ENCODE measurements at regions not wholly inside any gene's neighbourhood (a gene's known extent, or its start where the extent isn't known, plus 50 kb on each side); places are given as distances from the start of the nearest gene placed in this dataset.

DNA sequence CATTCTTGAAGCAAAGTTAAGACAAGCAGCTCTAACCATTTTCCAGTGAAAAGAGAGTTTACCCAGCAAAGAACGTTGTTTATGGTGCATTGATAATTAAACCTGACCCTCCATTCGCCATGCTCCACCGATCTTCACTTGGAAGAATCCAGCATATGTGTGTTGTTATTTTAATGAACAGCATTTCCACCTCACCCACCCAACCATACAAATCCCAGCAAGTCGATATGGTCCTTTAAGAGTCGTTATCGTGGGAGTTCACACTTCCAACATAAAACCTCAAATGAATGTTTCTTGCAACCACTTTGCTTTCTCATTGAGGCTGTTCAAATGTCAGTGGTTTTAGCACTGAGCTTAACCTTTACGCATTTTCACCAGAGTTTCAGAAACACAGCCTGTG lies 147.4 kb upstream of the LDB2 start (continued):
- TF ChIP-seq POLR2AphosphoS5 (IDR thresholded peaks at IDR 0.05; ENCODE audit: low read depth) (no peak), ZNF331 (CRISPR knock-in tag; IDR thresholded peaks at IDR 0.05; ENCODE audit: low read depth) (no peak), CREB1 (CRISPR knock-in tag; IDR thresholded peaks at IDR 0.05; ENCODE audit: low read depth) (no peak), STAT1 (IDR thresholded peaks at IDR 0.05; ENCODE audit: unreplicated experiment) (no peak), EZH2phosphoT487 (IDR thresholded peaks at IDR 0.05; ENCODE audit: unreplicated experiment) (no peak), EZH2 (IDR thresholded peaks at IDR 0.05; ENCODE audit: low read depth, unreplicated experiment) (no peak), ZNF114 (CRISPR knock-in tag; IDR thresholded peaks at IDR 0.05) (no peak)
- TF ChIP-seq, protein P1, sequence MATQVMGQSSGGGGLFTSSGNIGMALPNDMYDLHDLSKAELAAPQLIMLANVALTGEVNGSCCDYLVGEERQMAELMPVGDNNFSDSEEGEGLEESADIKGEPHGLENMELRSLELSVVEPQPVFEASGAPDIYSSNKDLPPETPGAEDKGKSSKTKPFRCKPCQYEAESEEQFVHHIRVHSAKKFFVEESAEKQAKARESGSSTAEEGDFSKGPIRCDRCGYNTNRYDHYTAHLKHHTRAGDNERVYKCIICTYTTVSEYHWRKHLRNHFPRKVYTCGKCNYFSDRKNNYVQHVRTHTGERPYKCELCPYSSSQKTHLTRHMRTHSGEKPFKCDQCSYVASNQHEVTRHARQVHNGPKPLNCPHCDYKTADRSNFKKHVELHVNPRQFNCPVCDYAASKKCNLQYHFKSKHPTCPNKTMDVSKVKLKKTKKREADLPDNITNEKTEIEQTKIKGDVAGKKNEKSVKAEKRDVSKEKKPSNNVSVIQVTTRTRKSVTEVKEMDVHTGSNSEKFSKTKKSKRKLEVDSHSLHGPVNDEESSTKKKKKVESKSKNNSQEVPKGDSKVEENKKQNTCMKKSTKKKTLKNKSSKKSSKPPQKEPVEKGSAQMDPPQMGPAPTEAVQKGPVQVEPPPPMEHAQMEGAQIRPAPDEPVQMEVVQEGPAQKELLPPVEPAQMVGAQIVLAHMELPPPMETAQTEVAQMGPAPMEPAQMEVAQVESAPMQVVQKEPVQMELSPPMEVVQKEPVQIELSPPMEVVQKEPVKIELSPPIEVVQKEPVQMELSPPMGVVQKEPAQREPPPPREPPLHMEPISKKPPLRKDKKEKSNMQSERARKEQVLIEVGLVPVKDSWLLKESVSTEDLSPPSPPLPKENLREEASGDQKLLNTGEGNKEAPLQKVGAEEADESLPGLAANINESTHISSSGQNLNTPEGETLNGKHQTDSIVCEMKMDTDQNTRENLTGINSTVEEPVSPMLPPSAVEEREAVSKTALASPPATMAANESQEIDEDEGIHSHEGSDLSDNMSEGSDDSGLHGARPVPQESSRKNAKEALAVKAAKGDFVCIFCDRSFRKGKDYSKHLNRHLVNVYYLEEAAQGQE (IDR thresholded peaks at IDR 0.05; ENCODE audit: unreplicated experiment) = no peak
- TF ChIP-seq, protein P2, sequence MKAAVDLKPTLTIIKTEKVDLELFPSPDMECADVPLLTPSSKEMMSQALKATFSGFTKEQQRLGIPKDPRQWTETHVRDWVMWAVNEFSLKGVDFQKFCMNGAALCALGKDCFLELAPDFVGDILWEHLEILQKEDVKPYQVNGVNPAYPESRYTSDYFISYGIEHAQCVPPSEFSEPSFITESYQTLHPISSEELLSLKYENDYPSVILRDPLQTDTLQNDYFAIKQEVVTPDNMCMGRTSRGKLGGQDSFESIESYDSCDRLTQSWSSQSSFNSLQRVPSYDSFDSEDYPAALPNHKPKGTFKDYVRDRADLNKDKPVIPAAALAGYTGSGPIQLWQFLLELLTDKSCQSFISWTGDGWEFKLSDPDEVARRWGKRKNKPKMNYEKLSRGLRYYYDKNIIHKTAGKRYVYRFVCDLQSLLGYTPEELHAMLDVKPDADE (IDR thresholded peaks at IDR 0.05) = no peak
- TF ChIP-seq, protein P3, sequence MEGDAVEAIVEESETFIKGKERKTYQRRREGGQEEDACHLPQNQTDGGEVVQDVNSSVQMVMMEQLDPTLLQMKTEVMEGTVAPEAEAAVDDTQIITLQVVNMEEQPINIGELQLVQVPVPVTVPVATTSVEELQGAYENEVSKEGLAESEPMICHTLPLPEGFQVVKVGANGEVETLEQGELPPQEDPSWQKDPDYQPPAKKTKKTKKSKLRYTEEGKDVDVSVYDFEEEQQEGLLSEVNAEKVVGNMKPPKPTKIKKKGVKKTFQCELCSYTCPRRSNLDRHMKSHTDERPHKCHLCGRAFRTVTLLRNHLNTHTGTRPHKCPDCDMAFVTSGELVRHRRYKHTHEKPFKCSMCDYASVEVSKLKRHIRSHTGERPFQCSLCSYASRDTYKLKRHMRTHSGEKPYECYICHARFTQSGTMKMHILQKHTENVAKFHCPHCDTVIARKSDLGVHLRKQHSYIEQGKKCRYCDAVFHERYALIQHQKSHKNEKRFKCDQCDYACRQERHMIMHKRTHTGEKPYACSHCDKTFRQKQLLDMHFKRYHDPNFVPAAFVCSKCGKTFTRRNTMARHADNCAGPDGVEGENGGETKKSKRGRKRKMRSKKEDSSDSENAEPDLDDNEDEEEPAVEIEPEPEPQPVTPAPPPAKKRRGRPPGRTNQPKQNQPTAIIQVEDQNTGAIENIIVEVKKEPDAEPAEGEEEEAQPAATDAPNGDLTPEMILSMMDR (conservative IDR thresholded peaks at IDR 0.05; ENCODE audit: low read depth in 2 of 2) = no peak

DNA sequence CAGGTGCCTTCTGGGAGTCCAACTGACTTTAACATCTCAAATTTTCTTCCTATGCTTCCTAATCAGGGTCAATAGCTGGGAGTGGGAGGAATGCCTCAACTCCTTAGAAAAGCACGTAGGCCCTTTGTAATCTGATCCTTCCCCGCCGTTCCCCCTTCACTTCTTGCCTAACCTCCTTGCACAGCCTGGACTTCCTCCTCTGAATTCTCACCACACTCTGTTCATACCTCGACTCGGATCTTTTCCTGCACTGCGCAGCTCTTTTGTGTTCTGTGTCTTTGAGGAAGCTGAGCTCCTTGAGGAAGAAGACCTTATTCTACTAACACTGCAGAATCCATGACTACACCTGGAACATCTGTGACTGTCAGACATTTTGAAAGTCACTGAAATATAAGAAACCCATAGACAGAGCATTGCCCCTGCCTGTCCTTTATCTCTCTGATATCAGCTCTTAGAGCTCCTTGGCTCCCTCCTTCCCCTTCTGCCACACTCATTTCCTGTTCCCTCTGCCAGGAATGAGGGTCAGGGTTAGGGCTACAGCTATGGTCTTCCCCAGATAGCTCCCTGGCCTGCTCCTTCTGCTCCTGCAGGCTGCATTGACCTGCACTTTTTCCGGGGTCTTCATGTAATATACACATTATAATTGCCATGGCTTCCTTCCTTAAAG lies 140.2 kb upstream of the LDB2 start:
- Histone ChIP-seq H4K20me1 (replicated peaks; ENCODE audit: insufficient read depth) (no peaks in the 10 kb centered on the region), H3K27me3 (ENCODE audit: insufficient read depth) (no peaks in the 10 kb centered on the region), H3K36me3 (ENCODE audit: insufficient read depth) (no peaks in the 10 kb centered on the region), H3K4me2 (no peak overlapping the region), H3K4me3 (no peak overlapping the region), H3K27ac (ENCODE audit: low read depth) (no peak overlapping the region), H3K9me2 (ENCODE audit: insufficient read depth) (no peaks in the 10 kb centered on the region), H3K4me1 (ENCODE audit: insufficient read depth) (peaks cover 18% of the 10 kb centered on the region), H3F3A (replicated peaks; ENCODE audit: low read depth) (no peaks in the 10 kb centered on the region), H2AFZ (peak overlapping the region; percentile 91), H3K79me2 (replicated peaks; ENCODE audit: insufficient read depth) (no peaks in the 10 kb centered on the region)
- H3K27me3 Mint-ChIP-seq (ENCODE audit: insufficient read depth, low read depth, poor library complexity) = peaks cover 2% of the 10 kb centered on the region
- ATAC-seq (peak; percentile 68), DNase-seq (ENCODE audit: low spot score) (peak; percentile 28)
- no peaks in the 10 kb centered on the region; the same call in 2 of the 3 replicates for H3K36me3 Mint-ChIP-seq (ENCODE audit: low read depth)
- peaks cover 24% of the 10 kb centered on the region for H3K4me1 Mint-ChIP-seq
- H3K9me3 Mint-ChIP-seq = no peaks in the 10 kb centered on the region
- no peak overlapping the region for H3K4me3 Mint-ChIP-seq
- H3K27ac Mint-ChIP-seq = no peak overlapping the region
- TF ChIP-seq, protein P4, sequence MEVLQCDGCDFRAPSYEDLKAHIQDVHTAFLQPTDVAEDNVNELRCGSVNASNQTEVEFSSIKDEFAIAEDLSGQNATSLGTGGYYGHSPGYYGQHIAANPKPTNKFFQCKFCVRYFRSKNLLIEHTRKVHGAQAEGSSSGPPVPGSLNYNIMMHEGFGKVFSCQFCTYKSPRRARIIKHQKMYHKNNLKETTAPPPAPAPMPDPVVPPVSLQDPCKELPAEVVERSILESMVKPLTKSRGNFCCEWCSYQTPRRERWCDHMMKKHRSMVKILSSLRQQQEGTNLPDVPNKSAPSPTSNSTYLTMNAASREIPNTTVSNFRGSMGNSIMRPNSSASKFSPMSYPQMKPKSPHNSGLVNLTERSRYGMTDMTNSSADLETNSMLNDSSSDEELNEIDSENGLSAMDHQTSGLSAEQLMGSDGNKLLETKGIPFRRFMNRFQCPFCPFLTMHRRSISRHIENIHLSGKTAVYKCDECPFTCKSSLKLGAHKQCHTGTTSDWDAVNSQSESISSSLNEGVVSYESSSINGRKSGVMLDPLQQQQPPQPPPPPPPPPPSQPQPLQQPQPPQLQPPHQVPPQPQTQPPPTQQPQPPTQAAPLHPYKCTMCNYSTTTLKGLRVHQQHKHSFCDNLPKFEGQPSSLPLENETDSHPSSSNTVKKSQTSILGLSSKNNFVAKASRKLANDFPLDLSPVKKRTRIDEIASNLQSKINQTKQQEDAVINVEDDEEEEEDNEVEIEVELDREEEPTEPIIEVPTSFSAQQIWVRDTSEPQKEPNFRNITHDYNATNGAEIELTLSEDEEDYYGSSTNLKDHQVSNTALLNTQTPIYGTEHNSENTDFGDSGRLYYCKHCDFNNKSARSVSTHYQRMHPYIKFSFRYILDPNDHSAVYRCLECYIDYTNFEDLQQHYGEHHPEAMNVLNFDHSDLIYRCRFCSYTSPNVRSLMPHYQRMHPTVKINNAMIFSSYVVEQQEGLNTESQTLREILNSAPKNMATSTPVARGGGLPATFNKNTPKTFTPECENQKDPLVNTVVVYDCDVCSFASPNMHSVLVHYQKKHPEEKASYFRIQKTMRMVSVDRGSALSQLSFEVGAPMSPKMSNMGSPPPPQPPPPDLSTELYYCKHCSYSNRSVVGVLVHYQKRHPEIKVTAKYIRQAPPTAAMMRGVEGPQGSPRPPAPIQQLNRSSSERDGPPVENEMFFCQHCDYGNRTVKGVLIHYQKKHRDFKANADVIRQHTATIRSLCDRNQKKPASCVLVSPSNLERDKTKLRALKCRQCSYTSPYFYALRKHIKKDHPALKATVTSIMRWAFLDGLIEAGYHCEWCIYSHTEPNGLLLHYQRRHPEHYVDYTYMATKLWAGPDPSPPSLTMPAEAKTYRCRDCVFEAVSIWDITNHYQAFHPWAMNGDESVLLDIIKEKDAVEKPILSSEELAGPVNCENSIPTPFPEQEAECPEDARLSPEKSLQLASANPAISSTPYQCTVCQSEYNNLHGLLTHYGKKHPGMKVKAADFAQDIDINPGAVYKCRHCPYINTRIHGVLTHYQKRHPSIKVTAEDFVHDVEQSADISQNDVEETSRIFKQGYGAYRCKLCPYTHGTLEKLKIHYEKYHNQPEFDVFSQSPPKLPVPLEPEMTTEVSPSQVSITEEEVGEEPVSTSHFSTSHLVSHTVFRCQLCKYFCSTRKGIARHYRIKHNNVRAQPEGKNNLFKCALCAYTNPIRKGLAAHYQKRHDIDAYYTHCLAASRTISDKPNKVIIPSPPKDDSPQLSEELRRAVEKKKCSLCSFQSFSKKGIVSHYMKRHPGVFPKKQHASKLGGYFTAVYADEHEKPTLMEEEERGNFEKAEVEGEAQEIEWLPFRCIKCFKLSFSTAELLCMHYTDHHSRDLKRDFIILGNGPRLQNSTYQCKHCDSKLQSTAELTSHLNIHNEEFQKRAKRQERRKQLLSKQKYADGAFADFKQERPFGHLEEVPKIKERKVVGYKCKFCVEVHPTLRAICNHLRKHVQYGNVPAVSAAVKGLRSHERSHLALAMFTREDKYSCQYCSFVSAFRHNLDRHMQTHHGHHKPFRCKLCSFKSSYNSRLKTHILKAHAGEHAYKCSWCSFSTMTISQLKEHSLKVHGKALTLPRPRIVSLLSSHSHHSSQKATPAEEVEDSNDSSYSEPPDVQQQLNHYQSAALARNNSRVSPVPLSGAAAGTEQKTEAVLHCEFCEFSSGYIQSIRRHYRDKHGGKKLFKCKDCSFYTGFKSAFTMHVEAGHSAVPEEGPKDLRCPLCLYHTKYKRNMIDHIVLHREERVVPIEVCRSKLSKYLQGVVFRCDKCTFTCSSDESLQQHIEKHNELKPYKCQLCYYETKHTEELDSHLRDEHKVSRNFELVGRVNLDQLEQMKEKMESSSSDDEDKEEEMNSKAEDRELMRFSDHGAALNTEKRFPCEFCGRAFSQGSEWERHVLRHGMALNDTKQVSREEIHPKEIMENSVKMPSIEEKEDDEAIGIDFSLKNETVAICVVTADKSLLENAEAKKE (CRISPR knock-in tag; IDR thresholded peaks at IDR 0.05) = no peak

Data from GM23338 (cell line).